Peyer's patch (tissue), 4 donors: ENCODE measurements at regions not wholly inside any gene's neighbourhood (a gene's known extent, or its start where the extent isn't known, plus 50 kb on each side); places are given as distances from the start of the nearest gene placed in this dataset.

ENCODE experiments used
- POLR2A ChIP-seq, 2 donors: fragments of 450-650 bp; IDR thresholded peaks; one replicate each; pipeline ENCODE4 v1.5.1; 2017; ENCODE audit warnings: antibody characterized with exemption in 2 of 2, mild to moderate bottlenecking in 2 of 2, moderate library complexity in 2 of 2
- TF ChIP-seq, protein P1 (sequence below), 6 experiments: fragments of 450-650 bp in 4 of 6; fragments of 200-600 bp in 2 of 6; sonication (generic) in 1 of 6; IDR thresholded peaks; one replicate each; pipeline ENCODE4 v1.5.1; 2017 to 2019; ENCODE audit warnings: antibody characterized with exemption in 6 of 6, mild to moderate bottlenecking in 3 of 6, moderate library complexity in 1 of 6

- no peak for TF ChIP-seq POLR2A (IDR thresholded peaks at IDR 0.05)
- TF ChIP-seq, protein P1, sequence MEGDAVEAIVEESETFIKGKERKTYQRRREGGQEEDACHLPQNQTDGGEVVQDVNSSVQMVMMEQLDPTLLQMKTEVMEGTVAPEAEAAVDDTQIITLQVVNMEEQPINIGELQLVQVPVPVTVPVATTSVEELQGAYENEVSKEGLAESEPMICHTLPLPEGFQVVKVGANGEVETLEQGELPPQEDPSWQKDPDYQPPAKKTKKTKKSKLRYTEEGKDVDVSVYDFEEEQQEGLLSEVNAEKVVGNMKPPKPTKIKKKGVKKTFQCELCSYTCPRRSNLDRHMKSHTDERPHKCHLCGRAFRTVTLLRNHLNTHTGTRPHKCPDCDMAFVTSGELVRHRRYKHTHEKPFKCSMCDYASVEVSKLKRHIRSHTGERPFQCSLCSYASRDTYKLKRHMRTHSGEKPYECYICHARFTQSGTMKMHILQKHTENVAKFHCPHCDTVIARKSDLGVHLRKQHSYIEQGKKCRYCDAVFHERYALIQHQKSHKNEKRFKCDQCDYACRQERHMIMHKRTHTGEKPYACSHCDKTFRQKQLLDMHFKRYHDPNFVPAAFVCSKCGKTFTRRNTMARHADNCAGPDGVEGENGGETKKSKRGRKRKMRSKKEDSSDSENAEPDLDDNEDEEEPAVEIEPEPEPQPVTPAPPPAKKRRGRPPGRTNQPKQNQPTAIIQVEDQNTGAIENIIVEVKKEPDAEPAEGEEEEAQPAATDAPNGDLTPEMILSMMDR (IDR thresholded peaks at IDR 0.05), result no peak
These were observed 369.2 kb downstream of the PLK2 start for GRCh38 chr5:58090704-58091103.
